ENCODE measurements at regions not wholly inside any gene's neighbourhood (a gene's known extent, or its start where the extent isn't known, plus 50 kb on each side); places are given as distances from the start of the nearest gene placed in this dataset.

DNA sequence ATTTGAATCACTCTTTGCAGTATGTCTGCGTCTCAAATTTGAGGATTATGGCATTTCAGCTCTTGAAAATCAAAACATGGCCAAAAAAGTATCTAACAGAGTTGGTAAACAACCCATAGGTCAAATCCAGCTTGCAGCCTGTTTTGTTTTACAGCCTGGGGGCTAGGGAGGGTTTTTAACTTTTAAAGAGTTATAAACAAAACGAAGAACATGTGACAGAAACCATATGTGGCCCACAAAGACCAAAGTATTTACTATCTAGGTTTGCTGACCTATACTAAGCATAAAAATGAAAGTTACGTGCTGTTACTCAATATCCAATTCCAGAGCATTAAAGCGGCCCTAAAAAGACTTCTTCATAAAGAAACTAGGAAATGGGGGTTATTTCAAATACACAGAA, 55.5 kb upstream of the STARD3NL start:
- TF ChIP-seq CTCF (IDR thresholded peaks at IDR 0.05) (no peak), POLR2AphosphoS5 (IDR thresholded peaks at IDR 0.05) (no peak)

All from esophagus muscularis mucosa (tissue), 3 donors.